WI38 (cell line): ENCODE measurements at regions not wholly inside any gene's neighbourhood (a gene's known extent, or its start where the extent isn't known, plus 50 kb on each side); places are given as distances from the start of the nearest gene placed in this dataset.

Source experiments
- H3K4me3 ChIP-seq: 2 replicates; pipeline ENCODE4 v1.5.1; 2011; ENCODE audit warnings: low read depth, mild to moderate bottlenecking, control low read depth, low read length
- TF ChIP-seq, protein P1 (sequence below): IDR thresholded peaks from 2 replicates; pipeline ENCODE4 v1.5.1; 2012; ENCODE audit warnings: low read depth, mild to moderate bottlenecking, control low read depth, low read length

DNA sequence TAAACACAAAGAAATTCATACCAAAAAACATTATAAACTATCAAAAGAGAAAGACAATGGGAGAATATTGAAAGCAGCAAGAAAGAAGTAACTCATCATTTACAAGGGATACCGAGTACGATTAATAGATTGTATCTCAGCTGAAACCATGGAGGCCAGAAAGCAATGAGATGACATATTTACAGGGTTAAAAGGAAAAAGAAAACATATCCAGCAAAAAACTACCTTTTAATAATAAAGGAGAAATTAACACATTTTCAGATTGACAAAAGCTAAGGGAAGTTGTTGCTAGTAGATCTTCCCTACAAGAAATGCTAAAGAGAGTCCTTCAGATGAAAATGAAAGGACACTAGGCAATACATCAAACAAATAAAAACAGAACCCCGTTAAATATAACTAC is 364.8 kb upstream of the TNC start:
- TF ChIP-seq, protein P1, sequence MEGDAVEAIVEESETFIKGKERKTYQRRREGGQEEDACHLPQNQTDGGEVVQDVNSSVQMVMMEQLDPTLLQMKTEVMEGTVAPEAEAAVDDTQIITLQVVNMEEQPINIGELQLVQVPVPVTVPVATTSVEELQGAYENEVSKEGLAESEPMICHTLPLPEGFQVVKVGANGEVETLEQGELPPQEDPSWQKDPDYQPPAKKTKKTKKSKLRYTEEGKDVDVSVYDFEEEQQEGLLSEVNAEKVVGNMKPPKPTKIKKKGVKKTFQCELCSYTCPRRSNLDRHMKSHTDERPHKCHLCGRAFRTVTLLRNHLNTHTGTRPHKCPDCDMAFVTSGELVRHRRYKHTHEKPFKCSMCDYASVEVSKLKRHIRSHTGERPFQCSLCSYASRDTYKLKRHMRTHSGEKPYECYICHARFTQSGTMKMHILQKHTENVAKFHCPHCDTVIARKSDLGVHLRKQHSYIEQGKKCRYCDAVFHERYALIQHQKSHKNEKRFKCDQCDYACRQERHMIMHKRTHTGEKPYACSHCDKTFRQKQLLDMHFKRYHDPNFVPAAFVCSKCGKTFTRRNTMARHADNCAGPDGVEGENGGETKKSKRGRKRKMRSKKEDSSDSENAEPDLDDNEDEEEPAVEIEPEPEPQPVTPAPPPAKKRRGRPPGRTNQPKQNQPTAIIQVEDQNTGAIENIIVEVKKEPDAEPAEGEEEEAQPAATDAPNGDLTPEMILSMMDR, result no peak

GRCh38 chr9:115492869-115493268 is 374.9 kb upstream of the TNC start:
- no peak overlapping the region for H3K4me3 ChIP-seq
- TF ChIP-seq, protein P1, result no peak

More for the DNA sequence above, 364.8 kb upstream of the TNC start:
- H3K4me3 ChIP-seq, result no peak overlapping the region

- TF ChIP-seq, protein P1, result no peak
- no peak overlapping the region for H3K4me3 ChIP-seq
Observed at GRCh38 chr9:115494393-115494792, 376.4 kb upstream of the TNC start.

DNA sequence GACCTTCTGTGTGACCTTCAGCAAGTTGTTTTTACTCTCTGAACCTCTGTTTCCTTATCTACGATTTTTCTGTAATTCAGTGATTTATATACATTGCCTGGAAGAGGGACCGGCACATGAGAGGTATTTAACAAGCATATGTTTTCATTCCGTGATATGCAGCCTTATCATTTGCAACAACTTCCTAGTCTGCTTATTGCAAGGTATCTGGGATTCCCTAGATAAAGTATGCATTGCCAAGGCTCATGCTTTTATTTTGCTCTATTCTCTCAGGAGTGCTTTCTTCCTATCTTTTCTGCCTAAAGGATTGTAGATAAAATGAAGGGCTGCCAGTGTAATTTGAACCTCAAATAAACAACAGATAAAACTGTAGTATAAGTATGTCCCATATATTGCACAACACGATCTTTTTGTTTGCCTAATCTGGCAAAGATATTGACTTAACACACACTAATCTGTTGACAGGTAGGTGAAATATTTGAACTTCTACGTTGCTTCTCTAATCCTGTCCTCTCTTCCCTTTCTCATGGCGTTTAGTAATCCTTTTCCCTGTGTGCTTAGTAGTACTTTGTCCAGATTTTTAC is 377.2 kb upstream of the TNC start:
- H3K4me3 ChIP-seq, result no peak overlapping the region
- TF ChIP-seq, protein P1, result no peak

- no peak overlapping the region for H3K4me3 ChIP-seq
- TF ChIP-seq, protein P1, result no peak
Observed at GRCh38 chr9:115495836-115496235, 377.9 kb upstream of the TNC start.

GRCh38 chr9:115498303-115498702 is 380.3 kb upstream of the TNC start:
- TF ChIP-seq, protein P1, result no peak
- no peak overlapping the region for H3K4me3 ChIP-seq

GRCh38 chr9:115507148-115507547 is 389.2 kb upstream of the TNC start:
- H3K4me3 ChIP-seq, result no peak overlapping the region
- TF ChIP-seq, protein P1, result no peak
